NT2/D1 (cell line): ENCODE measurements at regions not wholly inside any gene's neighbourhood (a gene's known extent, or its start where the extent isn't known, plus 50 kb on each side); places are given as distances from the start of the nearest gene placed in this dataset.

ENCODE experiments used
- SUZ12 ChIP-seq: IDR thresholded peaks from 2 replicates; pipeline ENCODE4 v1.6.1; 2011; ENCODE audit not compliant: insufficient read length, insufficient read depth; ENCODE audit errors: extremely low read depth
- YY1 ChIP-seq: IDR thresholded peaks from 2 replicates; pipeline ENCODE4 v1.6.1; 2011; ENCODE audit not compliant: insufficient read length, insufficient read depth
- ZNF274 ChIP-seq: IDR thresholded peaks from 2 replicates; pipeline ENCODE4 v1.6.1; 2011; ENCODE audit warnings: mild to moderate bottlenecking, low read depth, low read length

DNA sequence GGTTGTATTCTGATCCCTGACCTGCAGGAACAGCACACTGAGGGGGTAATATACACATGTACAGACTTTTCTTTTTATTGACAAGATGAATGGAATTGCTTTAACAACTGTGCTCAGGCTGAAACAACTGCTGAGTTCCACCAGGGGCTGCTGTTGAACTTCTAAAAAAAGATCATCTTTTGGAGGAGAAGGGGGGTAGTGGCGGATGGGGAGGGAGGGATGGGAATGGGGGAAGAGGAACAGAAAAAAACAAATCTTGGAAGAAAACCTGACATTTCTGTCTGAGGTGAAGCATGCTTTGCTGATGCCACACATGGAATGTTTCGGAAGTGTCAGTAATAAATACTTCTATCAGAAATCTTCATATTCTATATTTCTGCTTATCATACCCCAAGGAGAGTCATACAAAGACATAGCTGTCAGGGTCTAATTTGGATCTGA is 75.0 kb downstream of the RWDD3 start:
- TF ChIP-seq YY1 (no peak), ZNF274 (no peak), SUZ12 (no peak)
